ENCODE measurements at regions not wholly inside any gene's neighbourhood (a gene's known extent, or its start where the extent isn't known, plus 50 kb on each side); places are given as distances from the start of the nearest gene placed in this dataset.

GRCh38 chr4:119696963-119697362 lies 68.4 kb upstream of the PDE5A start:
- no peak for TF ChIP-seq CTCF (IDR thresholded peaks at IDR 0.05; ENCODE audit: insufficient read depth, low read length, poor library complexity, severe bottlenecking)
- Histone ChIP-seq H3K27me3 (ENCODE audit: control insufficient read depth, insufficient read depth, low read length) (no peaks in the 10 kb centered on the region), H3K36me3 (ENCODE audit: control insufficient read depth, insufficient read depth, low read length) (no peaks in the 10 kb centered on the region), H3K4me3 (ENCODE audit: low read depth, low read length) (no peak overlapping the region)
- DNase-seq (ENCODE audit: low read depth), result no peak

GRCh38 chr4:119695216-119695615 lies 66.6 kb upstream of the PDE5A start:
- H3K27me3 ChIP-seq (ENCODE audit: control insufficient read depth, insufficient read depth, low read length), result no peaks in the 10 kb centered on the region
- TF ChIP-seq CTCF (IDR thresholded peaks at IDR 0.05; ENCODE audit: insufficient read depth, low read length, poor library complexity, severe bottlenecking), result no peak
- DNase-seq (ENCODE audit: low read depth), result no peak
- H3K36me3 ChIP-seq (ENCODE audit: control insufficient read depth, insufficient read depth, low read length), result no peaks in the 10 kb centered on the region
- no peak overlapping the region for H3K4me3 ChIP-seq (ENCODE audit: low read depth, low read length)

- Histone ChIP-seq H3K4me3 (ENCODE audit: low read depth, low read length) (no peak overlapping the region), H3K27me3 (ENCODE audit: control insufficient read depth, insufficient read depth, low read length) (no peaks in the 10 kb centered on the region), H3K36me3 (ENCODE audit: control insufficient read depth, insufficient read depth, low read length) (no peaks in the 10 kb centered on the region)
- TF ChIP-seq CTCF (IDR thresholded peaks at IDR 0.05; ENCODE audit: insufficient read depth, low read length, poor library complexity, severe bottlenecking), result no peak
- DNase-seq (ENCODE audit: low read depth), result no peak
Observed at GRCh38 chr4:119693126-119693525, 64.5 kb upstream of the PDE5A start.

GRCh38 chr4:119692001-119692400 lies 63.4 kb upstream of the PDE5A start:
- no peaks in the 10 kb centered on the region for H3K27me3 ChIP-seq (ENCODE audit: control insufficient read depth, insufficient read depth, low read length)
- no peak for TF ChIP-seq CTCF (IDR thresholded peaks at IDR 0.05; ENCODE audit: insufficient read depth, low read length, poor library complexity, severe bottlenecking)
- no peaks in the 10 kb centered on the region for H3K36me3 ChIP-seq (ENCODE audit: control insufficient read depth, insufficient read depth, low read length)
- H3K4me3 ChIP-seq (ENCODE audit: low read depth, low read length), result no peak overlapping the region
- no peak for DNase-seq (ENCODE audit: low read depth)

- Histone ChIP-seq H3K36me3 (ENCODE audit: control insufficient read depth, insufficient read depth, low read length) (no peaks in the 10 kb centered on the region), H3K4me3 (ENCODE audit: low read depth, low read length) (no peak overlapping the region), H3K27me3 (ENCODE audit: control insufficient read depth, insufficient read depth, low read length) (no peaks in the 10 kb centered on the region)
- no peak for DNase-seq (ENCODE audit: low read depth)
- no peak for TF ChIP-seq CTCF (IDR thresholded peaks at IDR 0.05; ENCODE audit: insufficient read depth, low read length, poor library complexity, severe bottlenecking)
Observed at GRCh38 chr4:119690871-119691270, 62.3 kb upstream of the PDE5A start.

- TF ChIP-seq CTCF (IDR thresholded peaks at IDR 0.05; ENCODE audit: insufficient read depth, low read length, poor library complexity, severe bottlenecking), result no peak
- H3K36me3 ChIP-seq (ENCODE audit: control insufficient read depth, insufficient read depth, low read length), result no peaks in the 10 kb centered on the region
- H3K4me3 ChIP-seq (ENCODE audit: low read depth, low read length), result no peak overlapping the region
- no peak for DNase-seq (ENCODE audit: low read depth)
- H3K27me3 ChIP-seq (ENCODE audit: control insufficient read depth, insufficient read depth, low read length), result no peaks in the 10 kb centered on the region
Observed at GRCh38 chr4:119688446-119688845, 59.8 kb upstream of the PDE5A start.
